GM19452 (cell line): ENCODE measurements at regions not wholly inside any gene's neighbourhood (a gene's known extent, or its start where the extent isn't known, plus 50 kb on each side); places are given as distances from the start of the nearest gene placed in this dataset.
A peak's percentile ranks its signal among the peaks of the same experiment; 100 is the strongest.
"Not testable (repeated sequence)": the region's sequence is repeated elsewhere in the genome, so short reads cannot be mapped to it uniquely, and the experiment has no call there.

Experiments
- ATAC-seq: cut with Tn5 transposase; IDR thresholded peaks from one replicate; pipeline ENCODE4 v1.9.1; 2021; ENCODE audit not compliant: unreplicated experiment

DNA sequence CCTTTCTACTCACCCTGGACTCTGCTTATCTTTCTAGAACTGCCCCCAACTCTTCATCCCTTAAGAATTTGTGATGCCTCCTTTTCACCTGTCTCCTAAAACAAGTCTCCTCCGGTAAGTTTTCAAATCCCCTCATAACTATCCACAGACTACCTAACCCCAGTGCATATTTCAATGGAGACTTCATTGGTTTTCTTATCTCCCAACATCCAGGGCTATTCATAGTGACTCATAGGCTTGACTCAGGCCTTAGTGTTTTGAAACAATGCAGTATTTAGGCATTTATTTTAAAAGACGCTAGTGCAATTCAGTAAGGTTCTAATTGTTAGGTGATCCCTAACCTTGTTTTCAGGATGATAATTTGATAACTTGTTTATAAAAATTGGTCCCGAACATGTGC lies 399.2 kb downstream of the CPS1 start:
- no peak for ATAC-seq

DNA sequence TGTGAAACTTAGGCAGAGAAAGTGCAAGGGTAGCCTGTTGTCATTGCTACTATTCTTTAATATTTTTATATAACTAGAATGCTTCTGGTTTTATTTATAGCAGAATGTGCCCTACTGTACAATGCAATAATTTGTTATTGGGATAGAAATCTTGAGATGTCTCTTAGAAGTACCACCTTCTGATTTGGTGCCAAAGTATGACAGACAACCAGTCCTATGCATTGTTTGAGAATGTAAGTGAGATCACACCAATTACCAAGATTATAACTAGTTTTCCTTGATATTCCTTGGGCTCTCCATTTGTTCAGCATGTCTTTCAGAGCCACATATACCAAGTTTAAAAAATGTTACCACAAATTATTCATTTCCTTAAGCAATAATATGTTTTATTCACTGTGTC lies 399.7 kb downstream of the CPS1 start:
- ATAC-seq, result no peak

DNA sequence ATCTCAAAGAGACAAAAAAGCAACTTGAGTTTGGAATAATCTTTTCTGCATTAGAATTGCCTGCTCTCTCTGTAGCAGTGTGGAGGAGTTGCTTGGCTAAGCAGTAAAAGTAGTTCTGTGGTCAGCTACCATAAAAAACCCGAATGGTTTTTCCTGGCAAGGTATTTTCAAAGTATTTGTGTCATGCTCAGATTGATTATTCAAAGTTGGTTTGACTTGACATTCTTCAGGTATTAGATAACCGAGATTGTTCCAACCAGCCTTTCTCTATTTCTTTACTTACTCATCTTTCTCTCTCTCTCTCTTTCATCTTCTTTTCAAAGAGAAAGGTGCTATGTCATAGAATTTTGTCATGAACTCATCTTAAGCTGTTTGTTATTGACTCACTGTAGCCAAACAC lies 404.9 kb downstream of the CPS1 start:
- no peak for ATAC-seq

DNA sequence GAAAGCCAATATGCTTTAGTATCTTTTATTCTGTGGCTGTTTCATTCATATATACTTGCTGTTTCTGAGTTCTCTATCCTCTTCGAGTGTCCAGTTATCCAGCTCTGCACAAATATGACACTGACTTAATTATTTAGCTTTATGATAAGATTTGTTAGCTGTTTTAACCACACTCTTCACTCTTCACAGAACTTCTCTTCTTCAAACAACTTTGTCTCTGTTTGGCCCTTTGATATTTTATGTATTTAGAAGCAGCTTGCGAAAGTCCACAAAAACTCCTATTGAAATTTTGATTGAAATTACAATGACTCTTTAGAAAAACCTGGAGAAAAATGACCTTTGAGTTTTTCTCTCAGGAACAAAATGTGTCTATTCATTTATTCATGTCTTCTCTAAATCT lies 407.0 kb downstream of the CPS1 start:
- no peak for ATAC-seq

DNA sequence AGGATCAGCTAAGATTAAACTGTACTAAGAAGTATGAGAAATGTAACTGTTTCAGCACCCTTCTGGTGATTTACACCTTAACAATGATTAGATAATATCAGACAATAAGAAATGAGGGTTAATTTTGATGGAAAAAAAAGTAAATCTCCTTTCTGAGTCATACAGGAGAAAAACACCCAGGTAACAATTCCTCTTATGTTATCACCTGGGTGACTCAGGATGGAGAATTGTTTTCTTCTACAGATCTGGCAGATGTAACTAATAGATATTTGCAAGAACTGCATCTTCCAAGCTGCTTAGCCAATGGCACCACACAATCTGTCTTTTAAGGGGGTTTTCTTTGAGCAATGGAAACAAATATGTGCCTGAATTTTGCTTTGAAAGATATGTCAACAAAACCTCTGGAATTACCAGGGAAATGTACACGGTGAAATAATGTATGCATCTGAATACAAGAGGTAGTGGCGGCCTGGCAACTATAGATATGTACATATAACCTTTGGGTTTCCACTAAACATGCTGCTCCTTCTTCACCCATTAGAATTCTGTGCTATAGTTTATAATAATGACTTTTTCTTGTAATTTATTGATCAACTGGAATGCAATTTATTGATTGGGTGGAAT lies 407.9 kb downstream of the CPS1 start:
- no peak for ATAC-seq

DNA sequence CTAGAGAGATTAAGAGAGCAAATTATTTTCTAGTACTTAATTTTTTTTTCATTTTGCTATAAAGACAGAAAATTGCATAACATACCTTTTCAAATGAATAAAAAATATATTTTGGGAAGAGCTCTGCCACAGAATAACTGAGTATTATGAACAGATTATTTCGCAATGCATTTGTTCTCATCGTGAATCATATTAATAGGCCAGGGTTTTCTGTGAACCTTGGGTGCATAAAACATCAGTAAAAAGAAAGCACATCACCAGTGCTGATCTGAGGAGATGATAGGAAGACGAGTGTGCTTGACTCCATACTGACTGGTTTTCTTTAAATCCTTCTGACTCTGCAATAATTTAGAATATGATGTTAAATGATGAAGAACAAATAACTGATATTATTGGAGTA lies 409.1 kb downstream of the CPS1 start:
- ATAC-seq, result no peak

DNA sequence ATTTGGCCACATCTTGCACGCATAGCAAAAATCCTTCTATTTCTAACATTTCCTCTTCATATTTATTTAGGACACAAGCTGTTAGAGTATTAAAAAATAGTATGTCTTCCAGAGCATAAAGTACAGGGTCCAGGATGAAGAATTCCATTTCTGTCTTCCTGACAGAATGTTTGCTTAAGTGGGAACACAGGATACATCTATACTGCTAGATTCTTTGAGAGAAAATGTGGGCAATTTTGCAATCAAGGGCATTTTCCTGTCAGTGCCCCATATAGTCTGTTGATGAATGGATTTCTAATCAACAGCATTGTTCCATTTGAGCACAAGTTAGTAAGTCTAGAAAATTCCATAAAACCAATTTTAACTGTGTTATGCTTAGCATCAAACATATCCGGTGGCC lies 409.9 kb downstream of the CPS1 start:
- ATAC-seq, result no peak

DNA sequence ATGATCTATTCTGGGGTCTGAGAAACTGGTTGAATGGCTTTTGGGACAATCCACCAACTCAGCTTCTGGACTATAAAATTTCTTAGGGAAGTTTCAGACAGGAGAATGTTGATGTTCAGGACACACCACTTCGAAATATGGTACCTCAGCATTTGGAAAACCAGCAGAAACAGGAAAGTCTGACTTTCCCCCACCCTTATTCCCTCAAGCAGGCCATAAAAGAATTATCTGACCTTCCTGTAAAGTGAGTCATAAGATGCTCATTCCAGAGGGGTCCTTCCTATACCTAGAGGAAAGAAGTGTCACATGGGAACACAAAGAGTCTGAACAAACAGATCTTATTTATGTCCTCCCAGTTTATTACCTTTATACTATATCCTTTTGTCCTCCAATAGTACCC lies 415.0 kb downstream of the CPS1 start:
- ATAC-seq, result no peak

DNA sequence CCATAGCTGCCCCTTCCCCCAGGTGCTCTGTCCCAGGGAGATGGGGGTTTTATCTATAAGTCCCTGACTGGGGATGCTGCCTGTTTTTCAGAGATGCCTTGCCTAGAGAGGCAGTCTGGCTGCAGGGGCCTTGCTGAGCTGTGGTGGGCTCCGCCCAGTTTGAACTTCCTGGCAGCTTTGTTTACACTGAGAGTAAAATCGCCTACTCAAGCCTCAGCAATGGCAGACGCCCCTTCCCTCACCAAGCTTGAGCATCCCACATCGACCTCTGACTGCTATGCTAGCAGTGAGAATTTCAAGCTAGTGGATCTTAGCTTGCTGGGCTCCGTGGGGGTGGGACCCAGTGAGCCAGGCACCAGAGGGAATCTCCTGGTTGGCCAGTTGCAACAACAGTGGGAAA lies 430.4 kb downstream of the CPS1 start:
- ATAC-seq, result not testable (repeated sequence)

DNA sequence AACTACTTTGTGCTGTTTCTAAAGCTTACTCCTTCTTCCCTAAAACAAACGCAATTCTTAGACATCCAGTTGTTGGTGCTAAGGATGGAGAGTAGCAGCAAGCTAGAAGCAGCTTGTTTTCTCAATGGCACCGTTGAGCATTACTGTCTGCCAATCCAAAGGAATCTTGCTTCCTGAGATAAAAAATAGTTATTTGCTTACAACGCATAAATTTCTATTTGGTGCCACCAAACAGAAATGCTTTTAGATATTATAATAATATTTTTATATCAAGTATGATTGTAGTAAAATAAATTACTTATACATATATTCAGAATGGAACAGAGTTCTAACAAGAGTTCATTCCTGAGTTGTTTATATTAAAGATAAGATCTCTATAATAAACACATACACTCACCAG lies 434.7 kb downstream of the CPS1 start:
- no peak for ATAC-seq

DNA sequence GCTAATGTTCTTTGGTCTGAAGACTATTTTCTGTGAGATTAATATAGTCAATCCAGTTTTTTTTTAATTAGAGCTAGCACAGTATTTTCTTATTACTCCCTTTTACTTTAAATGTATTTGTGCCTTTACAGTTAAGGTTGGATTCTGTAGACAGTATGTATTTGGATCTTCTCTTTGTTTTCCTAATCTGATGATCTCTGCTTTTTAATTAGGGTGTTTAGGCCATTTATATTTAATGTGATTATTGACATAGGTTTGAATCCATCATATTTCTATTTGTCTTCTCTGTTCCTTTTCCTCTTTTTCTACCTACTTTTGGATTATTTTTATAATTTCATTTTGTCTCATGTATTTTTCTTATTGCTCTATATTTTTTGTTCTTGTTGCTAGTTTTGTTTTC lies 437.7 kb downstream of the CPS1 start:
- ATAC-seq, result no peak

DNA sequence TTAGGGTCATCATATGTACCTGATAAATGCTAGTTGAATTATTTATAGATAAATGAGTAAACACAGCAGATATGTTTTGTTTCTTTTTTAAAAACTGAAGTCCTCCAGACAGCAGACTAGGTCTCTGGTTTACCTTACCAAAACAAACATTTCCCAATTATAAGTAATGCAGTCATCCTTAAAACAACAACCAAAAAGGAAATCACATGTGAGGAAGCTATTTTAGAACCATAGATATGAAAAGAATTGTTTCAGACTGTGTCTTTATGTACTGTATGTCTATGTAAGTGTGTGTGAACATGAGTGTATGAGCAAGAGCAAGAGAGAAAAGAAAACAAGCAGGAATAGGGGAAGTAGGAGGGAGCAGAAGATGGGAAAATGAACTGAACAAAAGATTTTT lies 441.0 kb downstream of the CPS1 start:
- ATAC-seq, result no peak

DNA sequence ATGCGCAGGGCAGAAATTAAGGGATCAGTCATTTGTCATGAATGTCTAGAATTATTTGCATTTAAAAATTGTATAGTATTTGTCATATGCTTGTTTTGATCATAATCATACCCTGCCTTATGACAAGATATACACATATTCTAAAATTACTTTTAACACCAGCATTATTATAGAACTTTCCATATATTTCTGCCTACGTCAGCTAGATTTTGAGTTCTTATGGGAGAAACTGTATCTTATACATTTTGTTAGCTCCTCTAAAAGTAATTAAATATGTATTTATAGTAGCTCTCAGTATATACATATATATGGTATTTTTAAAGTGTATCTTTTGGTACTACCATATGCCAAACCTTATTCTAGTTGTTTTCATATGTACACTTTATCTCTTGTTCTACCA lies 441.9 kb downstream of the CPS1 start:
- ATAC-seq, result no peak

DNA sequence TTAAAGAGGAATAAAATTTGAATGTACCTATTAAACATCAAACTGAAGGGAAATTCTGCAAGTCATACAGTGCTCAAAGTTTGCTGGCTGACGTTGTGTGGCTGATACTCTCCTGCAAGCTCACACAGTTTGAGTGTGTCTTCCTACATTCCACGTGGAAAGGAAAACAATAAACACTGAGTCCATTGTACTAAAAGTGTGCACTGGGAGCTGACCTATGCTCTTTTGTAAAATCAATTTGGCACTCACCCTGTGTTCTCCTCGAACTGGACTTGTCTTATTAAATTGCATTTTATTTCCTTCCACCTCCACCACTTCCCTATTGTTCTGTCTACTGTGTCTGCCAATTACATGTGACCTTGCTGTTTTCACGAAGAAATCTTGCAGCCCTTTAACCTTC lies 458.0 kb downstream of the CPS1 start:
- no peak for ATAC-seq

DNA sequence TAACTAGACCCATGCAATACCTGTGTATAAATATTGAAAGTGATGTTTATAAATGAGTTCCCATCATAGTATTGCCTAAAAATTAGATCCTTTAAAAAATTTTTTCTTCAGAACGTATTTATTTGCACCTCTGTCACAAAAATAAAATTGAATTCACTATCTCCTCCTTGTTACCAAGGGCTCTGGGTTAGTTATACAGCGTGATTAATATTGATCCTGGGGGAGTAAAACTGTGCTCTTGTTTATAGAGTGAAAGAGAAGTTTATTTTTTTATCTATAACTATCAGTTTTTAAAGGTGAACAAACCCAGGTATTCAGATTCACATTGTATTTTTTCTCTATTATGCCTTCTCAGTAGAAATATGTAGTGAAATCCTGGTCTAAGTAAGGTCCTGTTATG lies 458.5 kb downstream of the CPS1 start:
- no peak for ATAC-seq

DNA sequence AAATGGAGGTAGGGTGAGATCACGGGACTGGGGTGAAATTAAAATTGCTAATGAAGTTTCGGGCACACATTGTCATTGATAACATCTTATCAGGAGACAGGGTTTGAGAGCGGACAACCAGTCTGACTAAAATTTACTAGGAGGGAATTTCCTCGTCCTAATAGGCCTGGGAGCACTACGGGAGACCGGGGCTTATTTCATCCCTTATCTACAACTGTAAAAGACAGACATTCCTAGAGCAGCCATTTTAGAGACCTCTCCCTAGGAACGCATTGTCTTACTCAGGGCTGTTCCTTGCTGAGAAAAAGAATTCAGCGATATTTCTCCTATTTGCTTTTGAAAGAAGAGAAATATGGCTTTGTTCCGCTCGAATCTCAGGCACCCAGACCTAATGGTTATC lies 468.7 kb downstream of the CPS1 start:
- not testable (repeated sequence) for ATAC-seq

DNA sequence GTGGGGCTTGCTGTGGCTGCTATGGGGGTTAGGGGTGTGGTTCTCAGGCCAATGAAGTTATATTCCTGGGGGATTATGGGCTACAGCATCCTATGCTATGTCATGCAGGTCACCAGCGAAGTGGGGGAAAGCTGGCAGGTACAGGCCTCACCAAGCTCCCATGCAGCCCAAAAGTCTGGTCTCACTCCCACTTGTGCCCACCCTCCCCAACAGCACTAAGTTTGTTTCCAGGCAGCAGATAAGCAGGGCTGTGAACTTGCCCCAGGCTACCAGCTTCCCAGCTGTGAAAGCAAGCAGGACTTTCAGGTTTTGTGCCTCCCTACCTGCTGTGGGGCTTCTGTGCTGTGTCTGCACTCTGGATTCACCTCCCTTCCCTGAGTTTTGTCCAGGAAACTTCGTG lies 469.7 kb downstream of the CPS1 start:
- no peak for ATAC-seq

DNA sequence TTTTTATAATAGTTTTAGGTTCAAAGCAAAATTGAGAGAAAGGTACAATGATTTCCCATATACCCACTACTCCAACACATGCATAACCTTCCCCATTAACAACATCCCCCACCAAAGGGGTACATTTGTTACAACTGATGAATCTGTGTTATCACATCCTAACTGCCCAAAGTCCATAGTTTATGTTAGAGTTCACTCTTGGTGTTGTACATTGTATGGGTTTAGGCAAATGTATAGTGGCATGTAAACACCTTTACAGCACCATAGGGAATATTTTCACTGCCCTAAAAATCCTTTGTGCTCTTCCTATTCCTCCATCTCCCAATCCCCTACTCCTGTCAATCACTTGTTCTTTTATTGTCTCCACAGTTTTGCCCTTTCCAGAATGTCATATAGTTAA lies 471.6 kb downstream of the CPS1 start:
- no peak for ATAC-seq

DNA sequence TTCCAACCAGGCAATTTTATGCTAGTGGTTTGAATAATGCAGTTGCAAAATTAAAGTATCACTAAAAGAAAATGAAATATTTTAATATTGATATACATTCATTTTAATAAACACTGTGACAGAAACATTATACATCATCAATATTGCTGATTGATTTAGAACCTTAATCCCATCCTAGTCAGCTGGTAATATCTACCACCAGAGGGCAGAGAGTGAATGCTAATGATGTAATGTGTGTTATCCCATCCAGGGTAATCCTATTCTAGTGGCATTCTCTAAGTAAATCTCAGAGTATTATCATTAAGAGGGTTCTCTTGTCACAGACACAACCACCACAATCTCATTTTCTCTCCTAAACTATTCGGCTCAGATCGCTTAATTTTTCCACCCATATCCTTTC lies 477.4 kb downstream of the CPS1 start:
- ATAC-seq, result no peak

DNA sequence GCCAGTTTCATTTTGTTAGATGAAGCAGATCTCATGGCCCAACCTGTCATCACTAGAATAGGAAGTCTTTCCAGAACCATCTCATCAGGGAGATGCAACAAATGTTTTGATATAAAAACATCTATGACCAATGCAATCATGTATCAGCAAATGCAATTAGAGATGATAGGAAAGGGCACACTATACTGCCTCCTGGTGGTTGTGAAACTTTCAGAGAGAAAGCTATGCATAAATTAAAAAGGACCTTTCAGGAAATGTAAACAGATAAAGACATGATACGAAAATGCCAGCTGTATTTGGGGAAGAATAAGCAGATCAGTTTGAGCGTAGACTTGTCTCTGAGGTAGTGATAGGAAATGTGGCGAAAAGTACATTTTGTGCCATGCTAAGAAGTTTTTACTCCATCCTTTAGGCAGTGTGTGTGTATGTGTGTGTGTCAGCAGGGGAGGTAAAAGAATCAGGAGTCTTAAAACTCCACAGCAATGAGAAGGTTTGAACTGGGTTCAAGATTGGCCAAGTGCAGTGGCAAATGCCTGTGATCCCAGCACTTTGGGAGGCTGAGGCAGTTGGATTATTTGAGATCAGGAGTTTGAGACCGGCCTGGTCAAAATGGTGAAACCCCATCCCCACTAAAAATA lies 479.3 kb downstream of the CPS1 start:
- peak; percentile 67 for ATAC-seq

DNA sequence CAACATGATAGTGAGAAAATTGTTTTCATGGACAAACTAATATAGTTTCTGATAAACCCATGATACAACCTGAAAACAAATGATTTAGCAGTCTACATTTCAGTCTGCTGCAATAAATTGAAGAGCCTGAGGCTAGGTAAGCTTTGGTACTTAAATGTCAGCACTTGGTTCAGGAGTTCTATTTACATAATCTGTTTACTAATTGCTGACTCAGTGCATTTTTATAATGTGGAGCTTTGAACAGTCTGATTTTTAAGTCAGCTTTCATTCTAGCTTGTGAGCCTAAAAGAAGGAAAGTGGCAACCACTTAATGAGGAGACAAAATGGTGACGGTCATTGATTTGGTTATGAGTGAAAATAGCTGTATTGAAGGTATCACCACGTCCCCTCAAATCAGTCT lies 488.6 kb downstream of the CPS1 start:
- ATAC-seq, result no peak

DNA sequence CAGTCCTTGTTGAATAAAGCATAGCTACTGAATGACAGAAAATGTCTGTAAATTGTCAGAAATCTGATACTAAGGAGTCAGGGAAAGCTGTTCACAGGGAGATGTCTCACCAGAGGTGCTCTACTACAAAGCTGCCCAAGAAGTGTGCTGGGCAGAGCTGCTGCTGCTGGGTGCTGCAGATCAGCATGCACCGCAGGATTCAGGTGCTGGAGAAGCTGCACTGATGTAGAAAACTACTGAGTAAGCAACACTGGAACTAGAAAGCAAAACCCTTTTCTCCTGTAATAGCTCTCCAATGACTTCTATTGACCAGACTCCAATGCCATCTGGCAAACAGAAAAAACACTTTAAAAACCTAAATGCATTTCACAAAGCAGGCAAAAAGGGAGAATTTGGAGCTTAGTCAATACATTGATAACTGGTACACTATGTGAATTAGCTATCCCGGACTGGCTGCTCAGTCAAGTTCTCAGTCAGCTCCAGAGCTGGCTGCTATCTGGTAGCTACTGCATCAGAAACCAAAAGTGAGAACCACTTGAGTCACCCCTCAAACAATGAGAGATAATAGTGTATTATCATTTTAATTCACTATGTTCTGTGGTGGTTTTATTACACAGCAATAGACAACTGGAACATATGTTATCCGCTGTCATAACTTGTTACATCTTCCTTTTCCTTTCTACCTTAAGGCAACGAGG lies 493.1 kb downstream of the CPS1 start:
- ATAC-seq, result no peak

DNA sequence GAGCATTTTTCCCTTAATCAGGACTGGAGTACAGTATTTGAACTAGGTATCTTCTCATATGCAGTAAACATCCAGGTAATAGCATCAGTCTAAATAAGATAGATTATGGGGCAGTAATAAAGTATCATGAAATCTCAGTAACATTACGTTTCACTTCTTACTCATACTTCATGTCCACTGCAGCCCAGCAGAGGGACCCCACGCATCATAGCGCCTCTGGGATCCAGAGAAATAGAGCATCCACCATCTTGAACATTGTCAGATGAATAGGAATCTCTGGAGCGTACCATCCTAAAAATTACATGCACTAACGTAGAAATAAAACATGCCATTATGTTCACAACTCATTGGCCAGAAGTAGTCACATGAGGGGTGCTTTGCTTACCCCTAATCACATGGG lies 499.0 kb downstream of the CPS1 start:
- no peak for ATAC-seq
